AML-193 (cell line): ENCODE measurements at regions not wholly inside any gene's neighbourhood (a gene's known extent, or its start where the extent isn't known, plus 50 kb on each side); places are given as distances from the start of the nearest gene placed in this dataset.

Experiments used
- DNase-seq, 2 experiments: peaks; one replicate each; lab custom pipeline; 2025; lab: John Stamatoyannopoulos, UW

GRCh38 chr18:56083523-56084287 lies 495.7 kb upstream of the TCF4 start:
- DNase-seq, result no peak

GRCh38 chr18:56083097-56083521 lies 495.1 kb upstream of the TCF4 start:
- no peak for DNase-seq

GRCh38 chr18:56076723-56077122 lies 488.7 kb upstream of the TCF4 start:
- DNase-seq, result no peak

- DNase-seq, result no peak
Observed at GRCh38 chr18:56068701-56069100, 480.7 kb upstream of the TCF4 start.

- DNase-seq, result no peak
Observed at GRCh38 chr18:56067969-56068671, 480.1 kb upstream of the TCF4 start.

GRCh38 chr18:56067214-56067894 lies 479.4 kb upstream of the TCF4 start:
- no peak for DNase-seq

- no peak for DNase-seq
Observed at GRCh38 chr18:56066524-56067213, 478.7 kb upstream of the TCF4 start.

GRCh38 chr18:56065086-56065485 lies 477.1 kb upstream of the TCF4 start:
- DNase-seq, result no peak

GRCh38 chr18:56062931-56063330 lies 474.9 kb upstream of the TCF4 start:
- no peak for DNase-seq

- DNase-seq, result no peak
Observed at GRCh38 chr18:56060967-56061541, 473.1 kb upstream of the TCF4 start.

- DNase-seq, result no peak
Observed at GRCh38 chr18:56052202-56052601, 464.2 kb upstream of the TCF4 start.

GRCh38 chr18:56044239-56044638 lies 456.2 kb upstream of the TCF4 start:
- no peak for DNase-seq

GRCh38 chr18:56043641-56044061 lies 455.7 kb upstream of the TCF4 start:
- DNase-seq, result no peak

- DNase-seq, result no peak
Observed at GRCh38 chr18:56042915-56043536, 455.0 kb upstream of the TCF4 start.

GRCh38 chr18:56038171-56039030 lies 450.4 kb upstream of the TCF4 start:
- no peak for DNase-seq

GRCh38 chr18:56036741-56037140 lies 448.7 kb upstream of the TCF4 start:
- DNase-seq, result no peak

- DNase-seq, result no peak
Observed at GRCh38 chr18:56035546-56035945, 447.6 kb upstream of the TCF4 start.

GRCh38 chr18:56034949-56035348 lies 447.0 kb upstream of the TCF4 start:
- no peak for DNase-seq

GRCh38 chr18:56030060-56030459 lies 442.1 kb upstream of the TCF4 start:
- DNase-seq, result no peak

- no peak for DNase-seq
Observed at GRCh38 chr18:56028514-56028913, 440.5 kb upstream of the TCF4 start.

GRCh38 chr18:56026509-56026908 lies 438.5 kb upstream of the TCF4 start:
- no peak for DNase-seq
